GM23338 (cell line): ENCODE measurements at regions not wholly inside any gene's neighbourhood (a gene's known extent, or its start where the extent isn't known, plus 50 kb on each side); places are given as distances from the start of the nearest gene placed in this dataset.

ENCODE experiments used
- ATAC-seq: fragments of 200-7000 bp; cut with Tn5 transposase; 3 replicates; pipeline ENCODE4 v1.9.1; 2020
- DNase-seq: peaks from one replicate; pipeline ENCODE4 v3.0.0-alpha.2; 2015; ENCODE audit warnings: low spot score
- H2AFZ ChIP-seq: fragments of 200-600 bp; sonication (generic); 2 replicates; pipeline ENCODE4 v1.8.0; 2016; ENCODE audit warnings: antibody characterized with exemption, mild to moderate bottlenecking, moderate library complexity
- H3F3A ChIP-seq: fragments of 200-600 bp; sonication (generic); replicated peaks from 2 replicates; pipeline ENCODE4 v1.8.0; 2017; ENCODE audit warnings: antibody characterized with exemption, mixed run types, low read depth
- H3K27ac ChIP-seq: fragments of 200-600 bp; sonication (generic); 2 replicates; pipeline ENCODE4 v1.6.1; 2016; ENCODE audit warnings: low read depth
- H3K27me3 ChIP-seq: fragments of 200-600 bp; sonication (generic); 2 replicates; pipeline ENCODE4 v1.8.0; 2016; ENCODE audit warnings: mild to moderate bottlenecking, mixed run types, moderate library complexity; ENCODE audit not compliant: insufficient read depth
- H3K36me3 ChIP-seq: fragments of 200-600 bp; sonication (generic); 2 replicates; pipeline ENCODE4 v1.8.0; 2016; ENCODE audit warnings: mild to moderate bottlenecking; ENCODE audit not compliant: insufficient read depth
- H3K4me1 ChIP-seq: fragments of 200-600 bp; sonication (generic); 2 replicates; pipeline ENCODE4 v1.8.0; 2016; ENCODE audit warnings: mild to moderate bottlenecking, moderate library complexity; ENCODE audit not compliant: insufficient read depth
- H3K4me2 ChIP-seq: fragments of 200-600 bp; sonication (generic); 2 replicates; pipeline ENCODE4 v1.7.1; 2017; ENCODE audit warnings: mixed run types
- H3K4me3 ChIP-seq: fragments of 200-600 bp; sonication (generic); 2 replicates; pipeline ENCODE4 v1.6.1; 2016; ENCODE audit warnings: mixed run types
- H3K79me2 ChIP-seq: fragments of 200-600 bp; sonication (generic); replicated peaks from 2 replicates; pipeline ENCODE4 v1.8.0; 2017; ENCODE audit warnings: mild to moderate bottlenecking; ENCODE audit not compliant: insufficient read depth
- H3K9me2 ChIP-seq: fragments of 200-600 bp; sonication (generic); 2 replicates; pipeline ENCODE4 v1.8.0; 2017; ENCODE audit not compliant: insufficient read depth
- H4K20me1 ChIP-seq: fragments of 200-600 bp; sonication (generic); replicated peaks from 2 replicates; pipeline ENCODE4 v1.8.0; 2017; ENCODE audit warnings: mild to moderate bottlenecking; ENCODE audit not compliant: insufficient read depth
- H3K27ac Mint-ChIP-seq: 2 replicates; pipeline ENCODE4 v1.8.0; 2020; ENCODE audit warnings: inconsistent platforms, mild to moderate bottlenecking, moderate library complexity, mixed read lengths
- H3K27me3 Mint-ChIP-seq: 3 replicates; pipeline ENCODE4 v1.8.0; 2022; ENCODE audit warnings: low read depth, mild to moderate bottlenecking, moderate library complexity, mixed read lengths, inconsistent platforms; ENCODE audit not compliant: insufficient read depth, poor library complexity
- H3K36me3 Mint-ChIP-seq: 3 replicates; pipeline ENCODE4 v1.8.0; 2021; ENCODE audit warnings: low read depth, mild to moderate bottlenecking, inconsistent platforms, moderate library complexity, mixed read lengths
- H3K4me1 Mint-ChIP-seq: 3 replicates; pipeline ENCODE4 v1.8.0; 2020; ENCODE audit warnings: mild to moderate bottlenecking, inconsistent platforms, mixed read lengths
- H3K4me3 Mint-ChIP-seq: 3 replicates; pipeline ENCODE4 v1.8.0; 2021; ENCODE audit warnings: moderate library complexity, mild to moderate bottlenecking, inconsistent platforms, mixed read lengths
- H3K9me3 Mint-ChIP-seq: 3 replicates; pipeline ENCODE4 v1.8.0; 2020; ENCODE audit warnings: moderate library complexity, mild to moderate bottlenecking, inconsistent platforms, mixed read lengths
- EZH2 ChIP-seq: fragments of 200-600 bp; sonication (generic); IDR thresholded peaks from one replicate; pipeline ENCODE4 v1.8.0; 2017; ENCODE audit warnings: antibody characterized with exemption, mild to moderate bottlenecking, low read depth; ENCODE audit not compliant: unreplicated experiment
- EZH2phosphoT487 ChIP-seq: fragments of 200-600 bp; sonication (generic); IDR thresholded peaks from one replicate; pipeline ENCODE4 v1.8.1; 2018; ENCODE audit warnings: antibody characterized with exemption; ENCODE audit not compliant: unreplicated experiment
- JUNB ChIP-seq: IDR thresholded peaks from one replicate; pipeline ENCODE4 v1.6.1; 2016; ENCODE audit warnings: antibody characterized with exemption; ENCODE audit not compliant: unreplicated experiment
- NANOG ChIP-seq: IDR thresholded peaks from 2 replicates; pipeline ENCODE4 v1.6.1; 2016; ENCODE audit warnings: antibody characterized with exemption, borderline replicate concordance
- STAT1 ChIP-seq: IDR thresholded peaks from one replicate; pipeline ENCODE4 v1.6.1; 2016; ENCODE audit warnings: antibody characterized with exemption; ENCODE audit not compliant: unreplicated experiment
- ZNF331 ChIP-seq: fragments of 250-450 bp; sonication (Bioruptor Pico); IDR thresholded peaks from 2 replicates; pipeline ENCODE4 v1.5.0; 2020; ENCODE audit warnings: low read depth, mild to moderate bottlenecking, moderate library complexity
- TF ChIP-seq, protein P1 (sequence below): fragments of 250-450 bp; sonication (Bioruptor Pico); IDR thresholded peaks from 2 replicates; pipeline ENCODE4 v1.5.0; 2020; ENCODE audit warnings: mild to moderate bottlenecking, moderate library complexity
- TF ChIP-seq, protein P2 (sequence below), 2 experiments: fragments of 200-600 bp in 1 of 2; sonication (generic) in 1 of 2; conservative IDR thresholded peaks; 2 replicates each; pipeline versions ENCODE4 v1.5.1 to v1.6.1; 2016 to 2017; ENCODE audit warnings: antibody characterized with exemption in 2 of 2, low read depth in 2 of 2, mild to moderate bottlenecking in 2 of 2, moderate library complexity in 1 of 2
- TF ChIP-seq, protein P3 (sequence below): IDR thresholded peaks from one replicate; pipeline ENCODE4 v1.6.1; 2018; ENCODE audit warnings: antibody characterized with exemption; ENCODE audit not compliant: unreplicated experiment

DNA sequence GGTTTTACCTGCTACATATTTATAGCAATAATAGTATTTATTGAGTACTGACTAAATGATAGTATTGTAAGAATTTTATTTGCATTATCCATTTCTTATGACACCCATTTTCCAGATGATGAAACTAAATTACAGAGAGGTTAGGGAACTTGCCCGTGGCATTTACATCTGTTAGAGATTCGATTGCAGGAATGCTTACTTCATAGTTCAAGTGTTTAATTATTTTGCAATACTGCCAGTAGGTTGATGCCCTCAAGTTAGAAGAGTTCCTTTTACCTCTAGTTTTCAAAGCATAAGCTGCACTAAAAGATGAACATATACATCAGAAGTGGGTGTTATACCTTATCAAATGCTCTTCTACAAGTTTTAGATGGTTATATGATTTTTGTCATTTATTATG is 362.8 kb upstream of the RGMA start:
- Mint-ChIP-seq H3K4me3 (no peak overlapping the region), H3K9me3 (peaks cover 9% of the 10 kb centered on the region; the same call in 2 of the 3 replicates), H3K27me3 (peaks cover 2% of the 10 kb centered on the region), H3K27ac (no peak overlapping the region), H3K4me1 (peaks cover 22% of the 10 kb centered on the region), H3K36me3 (peaks cover 5% of the 10 kb centered on the region; the same call in 2 of the 3 replicates)
- Histone ChIP-seq H3K4me2 (0 out of 2 replicates have a peak overlapping the region, but pooled peaks have one; percentile 1), H3K36me3 (no peaks in the 10 kb centered on the region), H3K4me3 (no peak overlapping the region), H4K20me1 (no peaks in the 10 kb centered on the region), H2AFZ (no peak overlapping the region), H3K27me3 (no peaks in the 10 kb centered on the region), H3K4me1 (peaks cover 26% of the 10 kb centered on the region), H3F3A (no peaks in the 10 kb centered on the region), H3K79me2 (no peaks in the 10 kb centered on the region), H3K27ac (no peak overlapping the region), H3K9me2 (no peaks in the 10 kb centered on the region)
- TF ChIP-seq JUNB (no peak), ZNF331 (CRISPR knock-in tag) (no peak), EZH2 (no peak), STAT1 (no peak), NANOG (no peak), EZH2phosphoT487 (no peak)
- TF ChIP-seq, protein P1, sequence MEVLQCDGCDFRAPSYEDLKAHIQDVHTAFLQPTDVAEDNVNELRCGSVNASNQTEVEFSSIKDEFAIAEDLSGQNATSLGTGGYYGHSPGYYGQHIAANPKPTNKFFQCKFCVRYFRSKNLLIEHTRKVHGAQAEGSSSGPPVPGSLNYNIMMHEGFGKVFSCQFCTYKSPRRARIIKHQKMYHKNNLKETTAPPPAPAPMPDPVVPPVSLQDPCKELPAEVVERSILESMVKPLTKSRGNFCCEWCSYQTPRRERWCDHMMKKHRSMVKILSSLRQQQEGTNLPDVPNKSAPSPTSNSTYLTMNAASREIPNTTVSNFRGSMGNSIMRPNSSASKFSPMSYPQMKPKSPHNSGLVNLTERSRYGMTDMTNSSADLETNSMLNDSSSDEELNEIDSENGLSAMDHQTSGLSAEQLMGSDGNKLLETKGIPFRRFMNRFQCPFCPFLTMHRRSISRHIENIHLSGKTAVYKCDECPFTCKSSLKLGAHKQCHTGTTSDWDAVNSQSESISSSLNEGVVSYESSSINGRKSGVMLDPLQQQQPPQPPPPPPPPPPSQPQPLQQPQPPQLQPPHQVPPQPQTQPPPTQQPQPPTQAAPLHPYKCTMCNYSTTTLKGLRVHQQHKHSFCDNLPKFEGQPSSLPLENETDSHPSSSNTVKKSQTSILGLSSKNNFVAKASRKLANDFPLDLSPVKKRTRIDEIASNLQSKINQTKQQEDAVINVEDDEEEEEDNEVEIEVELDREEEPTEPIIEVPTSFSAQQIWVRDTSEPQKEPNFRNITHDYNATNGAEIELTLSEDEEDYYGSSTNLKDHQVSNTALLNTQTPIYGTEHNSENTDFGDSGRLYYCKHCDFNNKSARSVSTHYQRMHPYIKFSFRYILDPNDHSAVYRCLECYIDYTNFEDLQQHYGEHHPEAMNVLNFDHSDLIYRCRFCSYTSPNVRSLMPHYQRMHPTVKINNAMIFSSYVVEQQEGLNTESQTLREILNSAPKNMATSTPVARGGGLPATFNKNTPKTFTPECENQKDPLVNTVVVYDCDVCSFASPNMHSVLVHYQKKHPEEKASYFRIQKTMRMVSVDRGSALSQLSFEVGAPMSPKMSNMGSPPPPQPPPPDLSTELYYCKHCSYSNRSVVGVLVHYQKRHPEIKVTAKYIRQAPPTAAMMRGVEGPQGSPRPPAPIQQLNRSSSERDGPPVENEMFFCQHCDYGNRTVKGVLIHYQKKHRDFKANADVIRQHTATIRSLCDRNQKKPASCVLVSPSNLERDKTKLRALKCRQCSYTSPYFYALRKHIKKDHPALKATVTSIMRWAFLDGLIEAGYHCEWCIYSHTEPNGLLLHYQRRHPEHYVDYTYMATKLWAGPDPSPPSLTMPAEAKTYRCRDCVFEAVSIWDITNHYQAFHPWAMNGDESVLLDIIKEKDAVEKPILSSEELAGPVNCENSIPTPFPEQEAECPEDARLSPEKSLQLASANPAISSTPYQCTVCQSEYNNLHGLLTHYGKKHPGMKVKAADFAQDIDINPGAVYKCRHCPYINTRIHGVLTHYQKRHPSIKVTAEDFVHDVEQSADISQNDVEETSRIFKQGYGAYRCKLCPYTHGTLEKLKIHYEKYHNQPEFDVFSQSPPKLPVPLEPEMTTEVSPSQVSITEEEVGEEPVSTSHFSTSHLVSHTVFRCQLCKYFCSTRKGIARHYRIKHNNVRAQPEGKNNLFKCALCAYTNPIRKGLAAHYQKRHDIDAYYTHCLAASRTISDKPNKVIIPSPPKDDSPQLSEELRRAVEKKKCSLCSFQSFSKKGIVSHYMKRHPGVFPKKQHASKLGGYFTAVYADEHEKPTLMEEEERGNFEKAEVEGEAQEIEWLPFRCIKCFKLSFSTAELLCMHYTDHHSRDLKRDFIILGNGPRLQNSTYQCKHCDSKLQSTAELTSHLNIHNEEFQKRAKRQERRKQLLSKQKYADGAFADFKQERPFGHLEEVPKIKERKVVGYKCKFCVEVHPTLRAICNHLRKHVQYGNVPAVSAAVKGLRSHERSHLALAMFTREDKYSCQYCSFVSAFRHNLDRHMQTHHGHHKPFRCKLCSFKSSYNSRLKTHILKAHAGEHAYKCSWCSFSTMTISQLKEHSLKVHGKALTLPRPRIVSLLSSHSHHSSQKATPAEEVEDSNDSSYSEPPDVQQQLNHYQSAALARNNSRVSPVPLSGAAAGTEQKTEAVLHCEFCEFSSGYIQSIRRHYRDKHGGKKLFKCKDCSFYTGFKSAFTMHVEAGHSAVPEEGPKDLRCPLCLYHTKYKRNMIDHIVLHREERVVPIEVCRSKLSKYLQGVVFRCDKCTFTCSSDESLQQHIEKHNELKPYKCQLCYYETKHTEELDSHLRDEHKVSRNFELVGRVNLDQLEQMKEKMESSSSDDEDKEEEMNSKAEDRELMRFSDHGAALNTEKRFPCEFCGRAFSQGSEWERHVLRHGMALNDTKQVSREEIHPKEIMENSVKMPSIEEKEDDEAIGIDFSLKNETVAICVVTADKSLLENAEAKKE (CRISPR knock-in tag), result no peak
- TF ChIP-seq, protein P2, sequence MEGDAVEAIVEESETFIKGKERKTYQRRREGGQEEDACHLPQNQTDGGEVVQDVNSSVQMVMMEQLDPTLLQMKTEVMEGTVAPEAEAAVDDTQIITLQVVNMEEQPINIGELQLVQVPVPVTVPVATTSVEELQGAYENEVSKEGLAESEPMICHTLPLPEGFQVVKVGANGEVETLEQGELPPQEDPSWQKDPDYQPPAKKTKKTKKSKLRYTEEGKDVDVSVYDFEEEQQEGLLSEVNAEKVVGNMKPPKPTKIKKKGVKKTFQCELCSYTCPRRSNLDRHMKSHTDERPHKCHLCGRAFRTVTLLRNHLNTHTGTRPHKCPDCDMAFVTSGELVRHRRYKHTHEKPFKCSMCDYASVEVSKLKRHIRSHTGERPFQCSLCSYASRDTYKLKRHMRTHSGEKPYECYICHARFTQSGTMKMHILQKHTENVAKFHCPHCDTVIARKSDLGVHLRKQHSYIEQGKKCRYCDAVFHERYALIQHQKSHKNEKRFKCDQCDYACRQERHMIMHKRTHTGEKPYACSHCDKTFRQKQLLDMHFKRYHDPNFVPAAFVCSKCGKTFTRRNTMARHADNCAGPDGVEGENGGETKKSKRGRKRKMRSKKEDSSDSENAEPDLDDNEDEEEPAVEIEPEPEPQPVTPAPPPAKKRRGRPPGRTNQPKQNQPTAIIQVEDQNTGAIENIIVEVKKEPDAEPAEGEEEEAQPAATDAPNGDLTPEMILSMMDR (conservative IDR thresholded peaks at IDR 0.05; ENCODE audit: low read depth in 2 of 2), result no peak
- TF ChIP-seq, protein P3, sequence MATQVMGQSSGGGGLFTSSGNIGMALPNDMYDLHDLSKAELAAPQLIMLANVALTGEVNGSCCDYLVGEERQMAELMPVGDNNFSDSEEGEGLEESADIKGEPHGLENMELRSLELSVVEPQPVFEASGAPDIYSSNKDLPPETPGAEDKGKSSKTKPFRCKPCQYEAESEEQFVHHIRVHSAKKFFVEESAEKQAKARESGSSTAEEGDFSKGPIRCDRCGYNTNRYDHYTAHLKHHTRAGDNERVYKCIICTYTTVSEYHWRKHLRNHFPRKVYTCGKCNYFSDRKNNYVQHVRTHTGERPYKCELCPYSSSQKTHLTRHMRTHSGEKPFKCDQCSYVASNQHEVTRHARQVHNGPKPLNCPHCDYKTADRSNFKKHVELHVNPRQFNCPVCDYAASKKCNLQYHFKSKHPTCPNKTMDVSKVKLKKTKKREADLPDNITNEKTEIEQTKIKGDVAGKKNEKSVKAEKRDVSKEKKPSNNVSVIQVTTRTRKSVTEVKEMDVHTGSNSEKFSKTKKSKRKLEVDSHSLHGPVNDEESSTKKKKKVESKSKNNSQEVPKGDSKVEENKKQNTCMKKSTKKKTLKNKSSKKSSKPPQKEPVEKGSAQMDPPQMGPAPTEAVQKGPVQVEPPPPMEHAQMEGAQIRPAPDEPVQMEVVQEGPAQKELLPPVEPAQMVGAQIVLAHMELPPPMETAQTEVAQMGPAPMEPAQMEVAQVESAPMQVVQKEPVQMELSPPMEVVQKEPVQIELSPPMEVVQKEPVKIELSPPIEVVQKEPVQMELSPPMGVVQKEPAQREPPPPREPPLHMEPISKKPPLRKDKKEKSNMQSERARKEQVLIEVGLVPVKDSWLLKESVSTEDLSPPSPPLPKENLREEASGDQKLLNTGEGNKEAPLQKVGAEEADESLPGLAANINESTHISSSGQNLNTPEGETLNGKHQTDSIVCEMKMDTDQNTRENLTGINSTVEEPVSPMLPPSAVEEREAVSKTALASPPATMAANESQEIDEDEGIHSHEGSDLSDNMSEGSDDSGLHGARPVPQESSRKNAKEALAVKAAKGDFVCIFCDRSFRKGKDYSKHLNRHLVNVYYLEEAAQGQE, result no peak
- ATAC-seq (no peak), DNase-seq (no peak)
